SKM-1 treated with dmso at 0.1 percent for 144 hours (cell line): ENCODE measurements at regions not wholly inside any gene's neighbourhood (a gene's known extent, or its start where the extent isn't known, plus 50 kb on each side); places are given as distances from the start of the nearest gene placed in this dataset.
A peak's percentile ranks its signal among the peaks of the same experiment; 100 is the strongest.

Source experiments
- DNase-seq: peaks from one replicate; lab custom pipeline; 2025; ENCODE audit not compliant: unreplicated experiment; lab: John Stamatoyannopoulos, UW

- no peak for DNase-seq
Observed at GRCh38 chr3:155029941-155030340, 50.2 kb upstream of the MME start.

- peak; percentile 75 for DNase-seq
Observed at GRCh38 chr3:155026999-155027591, 53.0 kb upstream of the MME start.

GRCh38 chr3:155024006-155024638 is 56.0 kb upstream of the MME start:
- no peak for DNase-seq

- DNase-seq, result no peak
Observed at GRCh38 chr3:155022896-155023295, 57.2 kb upstream of the MME start.

- DNase-seq, result no peak
Observed at GRCh38 chr3:155019575-155019974, 60.5 kb upstream of the MME start.

GRCh38 chr3:155018621-155019330 is 61.3 kb upstream of the MME start:
- DNase-seq, result peak; percentile 91

GRCh38 chr3:155015776-155016436 is 64.2 kb upstream of the MME start:
- DNase-seq, result no peak

GRCh38 chr3:155014953-155015352 is 65.2 kb upstream of the MME start:
- DNase-seq, result no peak

GRCh38 chr3:155013427-155013826 is 66.7 kb upstream of the MME start:
- DNase-seq, result no peak

- no peak for DNase-seq
Observed at GRCh38 chr3:155012584-155012983, 67.5 kb upstream of the MME start.

- DNase-seq, result no peak
Observed at GRCh38 chr3:155010416-155010815, 69.7 kb upstream of the MME start.

GRCh38 chr3:155009217-155009616 is 70.9 kb upstream of the MME start:
- no peak for DNase-seq

GRCh38 chr3:155007729-155008128 is 72.4 kb upstream of the MME start:
- no peak for DNase-seq

- peak; percentile 88 for DNase-seq
Observed at GRCh38 chr3:155001289-155002010, 78.7 kb upstream of the MME start.

GRCh38 chr3:154992655-154993054 is 87.5 kb upstream of the MME start:
- DNase-seq, result no peak

- DNase-seq, result no peak
Observed at GRCh38 chr3:154990543-154990942, 89.6 kb upstream of the MME start.

- no peak for DNase-seq
Observed at GRCh38 chr3:154987846-154988245, 92.3 kb upstream of the MME start.

GRCh38 chr3:154981664-154982063 is 98.5 kb upstream of the MME start:
- DNase-seq, result no peak

- no peak for DNase-seq
Observed at GRCh38 chr3:154981201-154981600, 98.9 kb upstream of the MME start.

GRCh38 chr3:154979331-154979730 is 100.8 kb upstream of the MME start:
- DNase-seq, result no peak

GRCh38 chr3:154977666-154978065 is 102.5 kb upstream of the MME start:
- no peak for DNase-seq
